OCI-LY7 (cell line): ENCODE measurements at regions not wholly inside any gene's neighbourhood (a gene's known extent, or its start where the extent isn't known, plus 50 kb on each side); places are given as distances from the start of the nearest gene placed in this dataset.
A peak's percentile ranks its signal among the peaks of the same experiment; 100 is the strongest.

Experiments used
- EZH2phosphoT487 ChIP-seq: fragments of 200-600 bp; sonication (generic); IDR thresholded peaks from 2 replicates; pipeline ENCODE4 v1.6.1; 2018; ENCODE audit warnings: low read depth, borderline replicate concordance, mild to moderate bottlenecking, mixed run types, antibody characterized with exemption, low read length, moderate library complexity, mixed read lengths
- TF ChIP-seq, protein P1 (sequence below): fragments of 200-600 bp; sonication (generic); conservative IDR thresholded peaks from 2 replicates; pipeline ENCODE4 v1.5.1; 2014; ENCODE audit warnings: mild to moderate bottlenecking, antibody characterized with exemption, low read length, moderate library complexity, mixed read lengths

DNA sequence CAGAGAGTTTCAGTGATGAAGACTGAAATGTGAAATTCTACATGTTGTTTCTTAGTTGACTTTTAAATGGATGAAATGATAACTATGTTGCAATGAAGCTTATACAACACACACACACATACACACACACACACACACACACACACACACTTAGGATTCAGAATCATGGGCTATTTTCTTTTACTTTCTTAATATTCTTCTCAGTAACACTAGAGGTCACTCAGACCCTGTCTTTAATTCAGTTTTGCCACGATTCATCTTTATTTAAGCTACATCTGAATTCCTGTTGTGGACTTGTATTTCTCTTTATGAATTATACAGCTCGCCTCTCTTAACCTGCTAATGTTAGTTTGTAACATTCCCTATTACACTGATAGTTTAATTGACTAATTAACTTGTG lies 109.6 kb upstream of the GOT2 start:
- no peak for TF ChIP-seq EZH2phosphoT487
- TF ChIP-seq, protein P1, sequence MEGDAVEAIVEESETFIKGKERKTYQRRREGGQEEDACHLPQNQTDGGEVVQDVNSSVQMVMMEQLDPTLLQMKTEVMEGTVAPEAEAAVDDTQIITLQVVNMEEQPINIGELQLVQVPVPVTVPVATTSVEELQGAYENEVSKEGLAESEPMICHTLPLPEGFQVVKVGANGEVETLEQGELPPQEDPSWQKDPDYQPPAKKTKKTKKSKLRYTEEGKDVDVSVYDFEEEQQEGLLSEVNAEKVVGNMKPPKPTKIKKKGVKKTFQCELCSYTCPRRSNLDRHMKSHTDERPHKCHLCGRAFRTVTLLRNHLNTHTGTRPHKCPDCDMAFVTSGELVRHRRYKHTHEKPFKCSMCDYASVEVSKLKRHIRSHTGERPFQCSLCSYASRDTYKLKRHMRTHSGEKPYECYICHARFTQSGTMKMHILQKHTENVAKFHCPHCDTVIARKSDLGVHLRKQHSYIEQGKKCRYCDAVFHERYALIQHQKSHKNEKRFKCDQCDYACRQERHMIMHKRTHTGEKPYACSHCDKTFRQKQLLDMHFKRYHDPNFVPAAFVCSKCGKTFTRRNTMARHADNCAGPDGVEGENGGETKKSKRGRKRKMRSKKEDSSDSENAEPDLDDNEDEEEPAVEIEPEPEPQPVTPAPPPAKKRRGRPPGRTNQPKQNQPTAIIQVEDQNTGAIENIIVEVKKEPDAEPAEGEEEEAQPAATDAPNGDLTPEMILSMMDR, result peak; percentile 72
